ENCODE measurements at regions not wholly inside any gene's neighbourhood (a gene's known extent, or its start where the extent isn't known, plus 50 kb on each side); places are given as distances from the start of the nearest gene placed in this dataset.

- DNase-seq, result no peak
Observed at GRCh38 chr6:21478883-21479539, 114.5 kb upstream of the SOX4 start.

GRCh38 chr6:21486115-21486514, 107.4 kb upstream of the SOX4 start:
- no peak for DNase-seq

- DNase-seq, result no peak
Observed at GRCh38 chr6:21489826-21490225, 103.7 kb upstream of the SOX4 start.

- no peak for DNase-seq
Observed at GRCh38 chr6:21491955-21492354, 101.6 kb upstream of the SOX4 start.

GRCh38 chr6:21494505-21494904, 99.0 kb upstream of the SOX4 start:
- DNase-seq, result no peak

GRCh38 chr6:21496196-21496595, 97.4 kb upstream of the SOX4 start:
- DNase-seq, result no peak

GRCh38 chr6:21496706-21497105, 96.8 kb upstream of the SOX4 start:
- DNase-seq, result no peak

GRCh38 chr6:21500314-21501020, 93.1 kb upstream of the SOX4 start:
- peak; percentile 68 for DNase-seq

GRCh38 chr6:21501021-21501354, 92.6 kb upstream of the SOX4 start:
- peak; percentile 97 for DNase-seq

- no peak for DNase-seq
Observed at GRCh38 chr6:21501815-21502214, 91.7 kb upstream of the SOX4 start.

- DNase-seq, result no peak
Observed at GRCh38 chr6:21502682-21503081, 90.9 kb upstream of the SOX4 start.

GRCh38 chr6:21504790-21505189, 88.8 kb upstream of the SOX4 start:
- peak; percentile 34 for DNase-seq

GRCh38 chr6:21505574-21505990, 88.0 kb upstream of the SOX4 start:
- no peak for DNase-seq

- no peak for DNase-seq
Observed at GRCh38 chr6:21506126-21506525, 87.4 kb upstream of the SOX4 start.

- no peak for DNase-seq
Observed at GRCh38 chr6:21507811-21508210, 85.7 kb upstream of the SOX4 start.

- DNase-seq, result no peak
Observed at GRCh38 chr6:21508753-21509152, 84.8 kb upstream of the SOX4 start.

GRCh38 chr6:21511891-21512550, 81.5 kb upstream of the SOX4 start:
- DNase-seq, result no peak

- DNase-seq, result no peak
Observed at GRCh38 chr6:21514288-21514687, 79.3 kb upstream of the SOX4 start.

GRCh38 chr6:21518317-21518716, 75.2 kb upstream of the SOX4 start:
- DNase-seq, result no peak

- no peak for DNase-seq
Observed at GRCh38 chr6:21519642-21520041, 73.9 kb upstream of the SOX4 start.

- DNase-seq, result no peak
Observed at GRCh38 chr6:21521276-21521675, 72.3 kb upstream of the SOX4 start.

- no peak for DNase-seq
Observed at GRCh38 chr6:21522143-21522747, 71.3 kb upstream of the SOX4 start.

GRCh38 chr6:21522797-21523456, 70.6 kb upstream of the SOX4 start:
- DNase-seq, result peak; percentile 32
